H9 (cell line): ENCODE measurements at regions not wholly inside any gene's neighbourhood (a gene's known extent, or its start where the extent isn't known, plus 50 kb on each side); places are given as distances from the start of the nearest gene placed in this dataset.

Source experiments
- DNase-seq: peaks from one replicate; pipeline ENCODE4 v3.0.0-alpha.2; 2017
- H2AFZ ChIP-seq: one replicate; pipeline ENCODE4 v1.6.1; 2013; ENCODE audit warnings: mild to moderate bottlenecking, low read length, control low read depth, moderate library complexity
- H2AK5ac ChIP-seq: 2 replicates; pipeline ENCODE4 v1.6.1; 2013; ENCODE audit warnings: low read length, control low read depth, mixed read lengths; ENCODE audit not compliant: insufficient read length
- H2BK120ac ChIP-seq: one replicate; pipeline ENCODE4 v1.6.1; 2013; ENCODE audit warnings: low read depth, mild to moderate bottlenecking, low read length, control low read depth, inconsistent platforms; ENCODE audit not compliant: poor library complexity, severe bottlenecking
- H2BK12ac ChIP-seq: 2 replicates; pipeline ENCODE4 v1.6.1; 2013; ENCODE audit warnings: low read length, control low read depth, mixed read lengths, low read depth; ENCODE audit not compliant: insufficient read length
- H2BK15ac ChIP-seq: 2 replicates; pipeline ENCODE4 v1.6.1; 2013; ENCODE audit warnings: low read depth, low read length, control low read depth
- H2BK20ac ChIP-seq: one replicate; pipeline ENCODE4 v1.6.1; 2013; ENCODE audit warnings: low read depth, mild to moderate bottlenecking, low read length, control low read depth, inconsistent platforms; ENCODE audit not compliant: poor library complexity, severe bottlenecking
- H2BK5ac ChIP-seq: 2 replicates; pipeline ENCODE4 v1.6.1; 2013; ENCODE audit warnings: low read length, control low read depth, mixed read lengths; ENCODE audit not compliant: insufficient read length
- H3K14ac ChIP-seq: 2 replicates; pipeline ENCODE4 v1.6.1; 2013; ENCODE audit warnings: low read length, control low read depth; ENCODE audit not compliant: insufficient read depth
- H3K18ac ChIP-seq: 2 replicates; pipeline ENCODE4 v1.6.1; 2013; ENCODE audit warnings: low read depth, mild to moderate bottlenecking, mixed read lengths, low read length, control low read depth; ENCODE audit not compliant: insufficient read length
- H3K23ac ChIP-seq: 2 replicates; pipeline ENCODE4 v1.6.1; 2013; ENCODE audit warnings: low read length, control low read depth, mixed read lengths, low read depth; ENCODE audit not compliant: insufficient read length
- H3K23me2 ChIP-seq: 2 replicates; pipeline ENCODE4 v1.6.1; 2013; ENCODE audit warnings: low read depth, mild to moderate bottlenecking, mixed read lengths, low read length, control low read depth; ENCODE audit not compliant: insufficient read length, poor library complexity, severe bottlenecking
- H3K27ac ChIP-seq: 2 replicates; pipeline ENCODE4 v1.5.1; 2013; ENCODE audit warnings: low read length, control low read depth, mixed read lengths, low read depth; ENCODE audit not compliant: insufficient read length
- H3K27me3 ChIP-seq: 2 replicates; pipeline ENCODE4 v1.6.1; 2013; ENCODE audit warnings: low read length, control low read depth, inconsistent platforms; ENCODE audit not compliant: insufficient read depth
- H3K4ac ChIP-seq: 2 replicates; pipeline ENCODE4 v1.6.1; 2013; ENCODE audit warnings: low read depth, mild to moderate bottlenecking, control low read depth, inconsistent platforms, low read length, moderate library complexity
- H3K4me1 ChIP-seq: 2 replicates; pipeline ENCODE4 v1.6.1; 2013; ENCODE audit warnings: low read length, control low read depth, inconsistent platforms; ENCODE audit not compliant: insufficient read depth
- H3K4me2 ChIP-seq: 2 replicates; pipeline ENCODE4 v1.6.1; 2013; ENCODE audit warnings: low read length, control low read depth, mixed read lengths; ENCODE audit not compliant: insufficient read length, insufficient read depth
- H3K56ac ChIP-seq: 2 replicates; pipeline ENCODE4 v1.6.1; 2013; ENCODE audit warnings: low read depth, mild to moderate bottlenecking, mixed read lengths, low read length, control low read depth; ENCODE audit not compliant: insufficient read length
- H3K79me1 ChIP-seq: 2 replicates; pipeline ENCODE4 v1.6.1; 2013; ENCODE audit warnings: low read depth, mild to moderate bottlenecking, moderate library complexity, low read length, control low read depth, inconsistent platforms; ENCODE audit not compliant: insufficient read depth, poor library complexity, severe bottlenecking
- H3K79me2 ChIP-seq: 2 replicates; pipeline ENCODE4 v1.6.1; 2013; ENCODE audit warnings: low read length, control low read depth, inconsistent platforms; ENCODE audit not compliant: insufficient read depth
- H3K9ac ChIP-seq: 2 replicates; pipeline ENCODE4 v1.6.1; 2013; ENCODE audit warnings: low read length, control low read depth, mixed read lengths; ENCODE audit not compliant: insufficient read length; ENCODE audit errors: extremely low read depth
- H3K9me3 ChIP-seq: one replicate; pipeline ENCODE4 v1.6.1; 2013; ENCODE audit warnings: low read depth, low read length, inconsistent platforms; ENCODE audit not compliant: control insufficient read depth
- H3T11ph ChIP-seq: one replicate; pipeline ENCODE4 v1.6.1; 2013; ENCODE audit warnings: mild to moderate bottlenecking, low read length, control low read depth, inconsistent platforms
- H4K20me1 ChIP-seq: one replicate; pipeline ENCODE4 v1.6.1; 2013; ENCODE audit not compliant: control insufficient read depth, insufficient read length, insufficient read depth
- H4K5ac ChIP-seq: 2 replicates; pipeline ENCODE4 v1.6.1; 2013; ENCODE audit warnings: low read depth, mild to moderate bottlenecking, mixed read lengths, low read length, control low read depth; ENCODE audit not compliant: insufficient read length
- H4K8ac ChIP-seq: replicated peaks from 2 replicates; pipeline ENCODE4 v1.6.1; 2013; ENCODE audit warnings: low read length, control low read depth, mixed read lengths, low read depth; ENCODE audit not compliant: insufficient read length
- H4K91ac ChIP-seq: 2 replicates; pipeline ENCODE4 v1.6.1; 2013; ENCODE audit warnings: low read depth, mild to moderate bottlenecking, moderate library complexity, mixed read lengths, low read length, control low read depth; ENCODE audit not compliant: insufficient read length
- H3K27ac Mint-ChIP-seq, 3 experiments: 2 replicates in 2 of 3; 3 replicates in 1 of 3; pipeline ENCODE4 v1.8.0; 2020 to 2021; ENCODE audit warnings: mixed read lengths in 3 of 3, mild to moderate bottlenecking in 1 of 3, moderate library complexity in 1 of 3
- H3K27me3 Mint-ChIP-seq: 2 replicates; pipeline ENCODE4 v1.8.0; 2021; ENCODE audit warnings: low read depth, mild to moderate bottlenecking, moderate library complexity, mixed read lengths
- H3K36me3 Mint-ChIP-seq, 3 experiments: 2 replicates in 2 of 3; 3 replicates in 1 of 3; pipeline ENCODE4 v1.8.0; 2020 to 2021; ENCODE audit warnings: low read depth in 3 of 3, mixed read lengths in 3 of 3; ENCODE audit not compliant: insufficient read depth in 1 of 3
- H3K4me1 Mint-ChIP-seq, 2 experiments: 2 replicates each; pipeline ENCODE4 v1.8.0; 2020; ENCODE audit warnings: mixed read lengths in 2 of 2
- H3K4me3 Mint-ChIP-seq, 2 experiments: 2 replicates in 1 of 2; 3 replicates in 1 of 2; pipeline ENCODE4 v1.8.0; 2020 to 2021; ENCODE audit warnings: mild to moderate bottlenecking in 2 of 2, mixed read lengths in 2 of 2, moderate library complexity in 1 of 2
- H3K9me3 Mint-ChIP-seq, 2 experiments: 2 replicates in 1 of 2; 3 replicates in 1 of 2; pipeline ENCODE4 v1.8.0; 2020; ENCODE audit warnings: mild to moderate bottlenecking in 2 of 2, mixed read lengths in 2 of 2, moderate library complexity in 1 of 2
- CTCF ChIP-seq: fragments of 200-600 bp; sonication (generic); conservative IDR thresholded peaks from 3 replicates; pipeline ENCODE4 v1.8.0; 2021; ENCODE audit warnings: antibody characterized with exemption, mild to moderate bottlenecking
- WGBS: extraction: QIAGEN DNeasy Blood & Tissue Kit; methylation state at CpG from one replicate; pipeline ENCODE4 v1.1.7; 2013; ENCODE audit warnings: missing lambda C conversion rate, low lambda C conversion rate, mixed read lengths; ENCODE audit not compliant: insufficient read length; ENCODE audit errors: extremely low coverage; 5-methylcytosine and 5-hydroxymethylcytosine counted together

GRCh38 chr13:39910041-39910440, 254.6 kb downstream of the COG6 start:
- Histone ChIP-seq H3K4me1 (no peaks in the 10 kb centered on the region), H3K23ac (no peak overlapping the region), H2BK12ac (no peak overlapping the region), H3K79me2 (no peaks in the 10 kb centered on the region), H3K56ac (no peak overlapping the region), H3K79me1 (no peaks in the 10 kb centered on the region), H3K27me3 (no peaks in the 10 kb centered on the region), H3K4me2 (no peak overlapping the region), H4K91ac (no peak overlapping the region), H2AFZ (no peak overlapping the region), H3K9ac (no peak overlapping the region), H3K18ac (no peak overlapping the region), H2BK120ac (no peak overlapping the region), H3K9me3 (no peaks in the 10 kb centered on the region), H4K5ac (no peak overlapping the region), H3K27ac (no peak overlapping the region), H4K8ac (no peak overlapping the region), H3K23me2 (no peaks in the 10 kb centered on the region), H3K4ac (no peak overlapping the region), H4K20me1 (no peaks in the 10 kb centered on the region), H2BK20ac (no peak overlapping the region), H2BK5ac (no peak overlapping the region), H2BK15ac (no peak overlapping the region), H2AK5ac (no peak overlapping the region), H3K14ac (no peak overlapping the region), H3T11ph (no peak overlapping the region)
- Mint-ChIP-seq H3K36me3 (no peaks in the 10 kb centered on the region), H3K4me3 (no peak overlapping the region), H3K27ac (no peak overlapping the region), H3K9me3 (no peaks in the 10 kb centered on the region), H3K27me3 (peaks cover 1% of the 10 kb centered on the region; the same call in 1 of the 2 replicates), H3K4me1 (no peaks in the 10 kb centered on the region)
- TF ChIP-seq CTCF = no peak
- no peak for DNase-seq
- WGBS = no CpG with 5 or more reads among the region's 1 CpG
